SW480 (cell line): ENCODE measurements at regions not wholly inside any gene's neighbourhood (a gene's known extent, or its start where the extent isn't known, plus 50 kb on each side); places are given as distances from the start of the nearest gene placed in this dataset.

Source experiments
- DNase-seq: peaks from one replicate; pipeline ENCODE4 v3.0.0-alpha.2; 2016; ENCODE audit warnings: low spot score

GRCh38 chr7:85890244-85890811, 703.5 kb upstream of the SEMA3D start:
- DNase-seq, result peak; percentile 78

GRCh38 chr7:85887133-85887532, 700.3 kb upstream of the SEMA3D start:
- DNase-seq, result no peak

- DNase-seq, result no peak
Observed at GRCh38 chr7:85882335-85882734, 695.5 kb upstream of the SEMA3D start.

- DNase-seq, result no peak
Observed at GRCh38 chr7:85875398-85875797, 688.5 kb upstream of the SEMA3D start.

GRCh38 chr7:85866540-85866939, 679.7 kb upstream of the SEMA3D start:
- no peak for DNase-seq

GRCh38 chr7:85851571-85852193, 664.8 kb upstream of the SEMA3D start:
- peak; percentile 78 for DNase-seq

GRCh38 chr7:85850381-85850780, 663.5 kb upstream of the SEMA3D start:
- no peak for DNase-seq

GRCh38 chr7:85840554-85840953, 653.7 kb upstream of the SEMA3D start:
- DNase-seq, result no peak

GRCh38 chr7:85833066-85833465, 646.2 kb upstream of the SEMA3D start:
- DNase-seq, result no peak

GRCh38 chr7:85830982-85831381, 644.1 kb upstream of the SEMA3D start:
- DNase-seq, result no peak

GRCh38 chr7:85829817-85830432, 643.1 kb upstream of the SEMA3D start:
- peak; percentile 60 for DNase-seq

- DNase-seq, result no peak
Observed at GRCh38 chr7:85829176-85829575, 642.3 kb upstream of the SEMA3D start.

GRCh38 chr7:85828614-85829013, 641.8 kb upstream of the SEMA3D start:
- DNase-seq, result no peak

- no peak for DNase-seq
Observed at GRCh38 chr7:85823396-85824080, 636.7 kb upstream of the SEMA3D start.

- DNase-seq, result no peak
Observed at GRCh38 chr7:85821926-85822325, 635.1 kb upstream of the SEMA3D start.

- no peak for DNase-seq
Observed at GRCh38 chr7:85820702-85821443, 634.0 kb upstream of the SEMA3D start.

GRCh38 chr7:85815526-85815925, 628.7 kb upstream of the SEMA3D start:
- DNase-seq, result no peak

- DNase-seq, result no peak
Observed at GRCh38 chr7:85806321-85806720, 619.5 kb upstream of the SEMA3D start.

- DNase-seq, result no peak
Observed at GRCh38 chr7:85805656-85806055, 618.8 kb upstream of the SEMA3D start.

- no peak for DNase-seq
Observed at GRCh38 chr7:85805249-85805648, 618.4 kb upstream of the SEMA3D start.

- DNase-seq, result no peak
Observed at GRCh38 chr7:85802211-85802610, 615.4 kb upstream of the SEMA3D start.

- no peak for DNase-seq
Observed at GRCh38 chr7:85796956-85797355, 610.1 kb upstream of the SEMA3D start.
